IMR-90 (cell line): ENCODE measurements at regions not wholly inside any gene's neighbourhood (a gene's known extent, or its start where the extent isn't known, plus 50 kb on each side); places are given as distances from the start of the nearest gene placed in this dataset.

ENCODE experiments used
- ATAC-seq: fragments of 200-7000 bp; cut with Tn5 transposase; 2 replicates; pipeline ENCODE4 v1.9.1; 2020; ENCODE audit warnings: low read depth, mild to moderate bottlenecking, moderate library complexity
- BruUV-seq: library from RNA; stranded (reverse); fragments of 400-500 nt; replicated peaks from 2 replicates; lab custom pipeline; 2021; lab: Mats Ljungman, UMichigan
- CTCF ChIA-PET: fragments of 300-600 bp; formaldehyde crosslinking; extraction: SDS; loops from one replicate; lab custom pipeline; 2021; ENCODE audit warnings: antibody characterized with exemption; lab: Yijun Ruan, JAX
- POLR2A ChIA-PET: fragments of 300-600 bp; sonication (Branson Sonifier 250); formaldehyde crosslinking; loops from one replicate; lab custom pipeline; 2022; ENCODE audit warnings: antibody characterized with exemption; ENCODE audit not compliant: unreplicated experiment; lab: Charles Lee
- DNase-seq: peaks from one replicate; pipeline ENCODE4 v3.0.0; 2013
- H2AFZ ChIP-seq: replicated peaks from 2 replicates; pipeline ENCODE3; 2013; ENCODE audit warnings: low read length, mild to moderate bottlenecking; ENCODE audit not compliant: poor library complexity
- H2AK5ac ChIP-seq: 2 replicates; pipeline ENCODE4 v1.6.1; 2013; ENCODE audit warnings: low read depth, low read length, inconsistent platforms
- H2AK9ac ChIP-seq: replicated peaks from 2 replicates; pipeline ENCODE3; 2013; ENCODE audit warnings: mild to moderate bottlenecking, low read depth, low read length, moderate library complexity; ENCODE audit not compliant: poor library complexity
- H2BK120ac ChIP-seq: 2 replicates; pipeline ENCODE4 v1.6.1; 2013; ENCODE audit warnings: low read depth, low read length, inconsistent platforms
- H2BK15ac ChIP-seq: 3 replicates; pipeline ENCODE4 v1.6.1; 2013; ENCODE audit warnings: low read depth, low read length, inconsistent platforms
- H2BK20ac ChIP-seq: 2 replicates; pipeline ENCODE4 v1.6.1; 2013; ENCODE audit warnings: low read depth, mild to moderate bottlenecking, inconsistent platforms, low read length, moderate library complexity
- H2BK5ac ChIP-seq: 2 replicates; pipeline ENCODE4 v1.6.1; 2013; ENCODE audit warnings: mild to moderate bottlenecking, low read depth, low read length, inconsistent platforms; ENCODE audit not compliant: poor library complexity, severe bottlenecking
- H3K14ac ChIP-seq: replicated peaks from 2 replicates; pipeline ENCODE4 v1.6.1; 2013; ENCODE audit warnings: low read depth, low read length, inconsistent platforms
- H3K18ac ChIP-seq: 2 replicates; pipeline ENCODE4 v1.6.1; 2013; ENCODE audit warnings: low read depth, low read length, control low read depth
- H3K23ac ChIP-seq: 2 replicates; pipeline ENCODE4 v1.6.1; 2013; ENCODE audit warnings: low read depth, low read length, inconsistent platforms
- H3K27ac ChIP-seq: 2 replicates; pipeline ENCODE4 v1.5.1; 2013; ENCODE audit warnings: mild to moderate bottlenecking, control low read depth, low read length; ENCODE audit not compliant: insufficient read depth
- H3K27me3 ChIP-seq: 2 replicates; pipeline ENCODE4 v1.6.1; 2013; ENCODE audit warnings: low read length; ENCODE audit not compliant: control insufficient read depth, insufficient read depth
- H3K36me3 ChIP-seq: 2 replicates; pipeline ENCODE4 v1.6.1; 2013; ENCODE audit warnings: low read length, mixed read lengths; ENCODE audit not compliant: control insufficient read depth, insufficient read depth
- H3K4ac ChIP-seq: 2 replicates; pipeline ENCODE4 v1.6.1; 2013; ENCODE audit warnings: low read depth, low read length, inconsistent platforms
- H3K4me1 ChIP-seq: 2 replicates; pipeline ENCODE4 v1.6.1; 2013; ENCODE audit warnings: low read length, mixed read lengths; ENCODE audit not compliant: control insufficient read depth, insufficient read depth
- H3K4me2 ChIP-seq: 2 replicates; pipeline ENCODE4 v1.6.1; 2013; ENCODE audit warnings: low read depth, mild to moderate bottlenecking, control low read depth, low read length, moderate library complexity
- H3K4me3 ChIP-seq: 2 replicates; pipeline ENCODE4 v1.5.1; 2013; ENCODE audit warnings: low read depth, mild to moderate bottlenecking, control low read depth, low read length, moderate library complexity; ENCODE audit not compliant: insufficient read depth
- H3K56ac ChIP-seq: 2 replicates; pipeline ENCODE4 v1.6.1; 2013; ENCODE audit warnings: low read length, inconsistent platforms; ENCODE audit not compliant: insufficient read depth; ENCODE audit errors: extremely low read depth
- H3K79me1 ChIP-seq, 2 experiments: 2 replicates each; pipeline ENCODE4 v1.6.1; 2013; ENCODE audit warnings: low read length in 2 of 2, inconsistent platforms in 1 of 2, low read depth in 1 of 2
- H3K9ac ChIP-seq: 2 replicates; pipeline ENCODE4 v1.6.1; 2013; ENCODE audit warnings: low read depth, low read length, control low read depth
- H3K9me1 ChIP-seq: 2 replicates; pipeline ENCODE4 v1.6.1; 2013; ENCODE audit warnings: low read length, inconsistent platforms; ENCODE audit not compliant: insufficient read depth
- H3K9me3 ChIP-seq: 2 replicates; pipeline ENCODE4 v1.6.1; 2013; ENCODE audit warnings: low read length; ENCODE audit not compliant: control insufficient read depth, insufficient read depth
- H4K20me1 ChIP-seq: 2 replicates; pipeline ENCODE4 v1.6.1; 2013; ENCODE audit warnings: low read length, inconsistent platforms; ENCODE audit not compliant: insufficient read depth
- H4K5ac ChIP-seq: 2 replicates; pipeline ENCODE4 v1.6.1; 2013; ENCODE audit warnings: mild to moderate bottlenecking, low read depth, low read length, control low read depth
- H4K8ac ChIP-seq, 2 experiments: 2 replicates each; pipeline ENCODE4 v1.6.1; 2013; ENCODE audit warnings: low read depth in 2 of 2, low read length in 2 of 2, control low read depth in 1 of 2, inconsistent platforms in 1 of 2
- H4K91ac ChIP-seq: 2 replicates; pipeline ENCODE4 v1.6.1; 2013; ENCODE audit warnings: low read depth, low read length, inconsistent platforms; ENCODE audit not compliant: insufficient read depth
- BHLHE40 ChIP-seq: fragments of 150-350 bp; IDR thresholded peaks from 2 replicates; pipeline ENCODE4 v1.6.1; 2016; ENCODE audit warnings: mild to moderate bottlenecking, low read depth, low read length
- CEBPB ChIP-seq: IDR thresholded peaks from 2 replicates; pipeline ENCODE4 v1.6.1; 2012; ENCODE audit warnings: low read depth, low read length, improper control_type of control experiment
- CHD1 ChIP-seq: IDR thresholded peaks from 2 replicates; pipeline ENCODE4 v1.6.1; 2012; ENCODE audit warnings: low read depth, low read length, improper control_type of control experiment
- MAFK ChIP-seq: IDR thresholded peaks from 2 replicates; pipeline ENCODE4 v1.6.1; 2012; ENCODE audit warnings: low read depth, low read length, improper control_type of control experiment
- MAZ ChIP-seq: IDR thresholded peaks from 2 replicates; pipeline ENCODE4 v1.6.1; 2012; ENCODE audit warnings: low read depth, mild to moderate bottlenecking, low read length, improper control_type of control experiment, moderate library complexity, borderline replicate concordance
- NFE2L2 ChIP-seq: fragments of 150-350 bp; IDR thresholded peaks from 2 replicates; pipeline ENCODE4 v1.6.1; 2016; ENCODE audit warnings: low read depth, mild to moderate bottlenecking, low read length
- POLR2A ChIP-seq: IDR thresholded peaks from 2 replicates; pipeline ENCODE4 v1.6.1; 2012; ENCODE audit warnings: mild to moderate bottlenecking, low read depth, low read length
- RAD21 ChIP-seq: IDR thresholded peaks from 2 replicates; pipeline ENCODE4 v1.6.1; 2012; ENCODE audit warnings: low read length, improper control_type of control experiment
- RCOR1 ChIP-seq: IDR thresholded peaks from 2 replicates; pipeline ENCODE4 v1.6.1; 2012; ENCODE audit warnings: mild to moderate bottlenecking, low read length, improper control_type of control experiment; ENCODE audit not compliant: insufficient replicate concordance
- RFX5 ChIP-seq: IDR thresholded peaks from 2 replicates; pipeline ENCODE4 v1.8.0; 2012; ENCODE audit warnings: low read depth, mild to moderate bottlenecking, low read length, moderate library complexity
- SMC3 ChIP-seq: fragments of 150-350 bp; IDR thresholded peaks from 2 replicates; pipeline ENCODE4 v1.6.1; 2016; ENCODE audit warnings: low read depth, mild to moderate bottlenecking, antibody characterized with exemption, low read length, moderate library complexity
- WGBS, 2 experiments: methylation state at CpG; one replicate each; pipeline versions ENCODE4 v1.1.5 to v1.1.7; 2013; ENCODE audit warnings: missing lambda C conversion rate in 2 of 2; ENCODE audit not compliant: insufficient read length in 1 of 2; ENCODE audit errors: extremely low coverage in 2 of 2; 5-methylcytosine and 5-hydroxymethylcytosine counted together
- dilution Hi-C: fragments of 300-500 bp; cut with HindIII; formaldehyde crosslinking; loops from one replicate; pipeline ENCODE4 v1.14.3; 2018; ENCODE audit warnings: low sequenced_read_pairs; ENCODE audit not compliant: unreplicated experiment
- in situ Hi-C: fragments of 300-500 bp; cut with MboI; formaldehyde crosslinking; loops from 3 replicates; pipeline ENCODE4 v1.14.3; 2019; ENCODE audit warnings: low sequenced_read_pairs, inconsistent platforms, mixed read lengths
- intact Hi-C: fragments of 100-400 bp; cut with micrococcal nuclease; formaldehyde crosslinking; loops from 2 replicates; pipeline ENCODE4 v1.10.0; 2022
- TF ChIP-seq, protein P1 (sequence below): fragments of 150-350 bp; IDR thresholded peaks from 2 replicates; pipeline ENCODE4 v1.6.1; 2016; ENCODE audit warnings: low read depth, mild to moderate bottlenecking, low read length, moderate library complexity, borderline replicate concordance
- TF ChIP-seq, protein P2 (sequence below): conservative IDR thresholded peaks from 2 replicates; pipeline ENCODE4 v1.5.1; 2012; ENCODE audit warnings: mild to moderate bottlenecking, low read depth, low read length, improper control_type of control experiment
- TF ChIP-seq, protein P3 (sequence below): fragments of 150-350 bp; IDR thresholded peaks from 2 replicates; pipeline ENCODE4 v1.6.1; 2017; ENCODE audit warnings: mild to moderate bottlenecking, antibody characterized with exemption, low read length, low read depth

DNA sequence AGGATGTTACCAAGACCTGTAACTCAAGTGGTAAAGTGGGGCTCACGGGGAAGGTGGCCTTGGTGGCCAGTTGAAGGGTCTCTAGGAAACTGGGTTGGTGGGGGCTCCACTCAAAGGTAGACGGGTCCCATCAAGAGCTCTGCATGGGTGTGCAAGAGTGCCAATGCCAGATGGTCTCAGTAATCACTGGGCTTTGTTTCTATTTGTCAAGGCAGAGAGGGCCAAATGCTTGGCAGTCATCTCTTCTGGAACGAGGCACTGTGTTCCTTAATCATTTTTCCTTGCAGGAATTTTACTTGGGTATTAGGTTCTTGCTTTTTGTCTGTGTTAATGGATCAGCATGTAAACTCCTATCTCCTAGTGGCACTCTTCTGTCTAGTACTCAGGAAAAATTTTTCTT lies 220.8 kb downstream of the DIRAS2 start:
- Histone ChIP-seq H3K79me1 (no peaks in the 10 kb centered on the region), H2AK9ac (no peak overlapping the region), H3K27me3 (no peaks in the 10 kb centered on the region), H3K18ac (no peak overlapping the region), H2BK20ac (no peak overlapping the region), H2BK120ac (no peak overlapping the region), H3K23ac (no peak overlapping the region), H3K4me1 (no peaks in the 10 kb centered on the region), H2BK5ac (no peak overlapping the region), H3K9me3 (no peaks in the 10 kb centered on the region), H2AFZ (no peak overlapping the region), H4K8ac (no peak overlapping the region), H2BK15ac (no peak overlapping the region), H3K4me2 (no peak overlapping the region), H3K9me1 (no peaks in the 10 kb centered on the region), H3K27ac (no peak overlapping the region), H3K14ac (no peak overlapping the region), H3K36me3 (no peaks in the 10 kb centered on the region), H4K20me1 (no peaks in the 10 kb centered on the region), H4K91ac (no peak overlapping the region), H3K9ac (no peak overlapping the region), H3K56ac (no peak overlapping the region), H3K4me3 (no peak overlapping the region), H2AK5ac (no peak overlapping the region), H4K5ac (no peak overlapping the region), H3K4ac (no peak overlapping the region)
- dilution Hi-C loops (no loop called here), in situ Hi-C loops (no loop called here), intact Hi-C loops (no loop called here)
- POLR2A ChIA-PET: no interaction called here
- 40% methylated on average over 1 of the region's 3 CpGs; no CpG with 5 or more reads in 1 of the 2 experiments for WGBS, 2 experiments
- no peak for ATAC-seq
- no peak for DNase-seq
- TF ChIP-seq CEBPB (no peak), CHD1 (no peak), RCOR1 (no peak), NFE2L2 (no peak), RFX5 (no peak), BHLHE40 (no peak), MAZ (no peak), SMC3 (no peak), RAD21 (no peak), MAFK (no peak), POLR2A (no peak)
- TF ChIP-seq, protein P1, sequence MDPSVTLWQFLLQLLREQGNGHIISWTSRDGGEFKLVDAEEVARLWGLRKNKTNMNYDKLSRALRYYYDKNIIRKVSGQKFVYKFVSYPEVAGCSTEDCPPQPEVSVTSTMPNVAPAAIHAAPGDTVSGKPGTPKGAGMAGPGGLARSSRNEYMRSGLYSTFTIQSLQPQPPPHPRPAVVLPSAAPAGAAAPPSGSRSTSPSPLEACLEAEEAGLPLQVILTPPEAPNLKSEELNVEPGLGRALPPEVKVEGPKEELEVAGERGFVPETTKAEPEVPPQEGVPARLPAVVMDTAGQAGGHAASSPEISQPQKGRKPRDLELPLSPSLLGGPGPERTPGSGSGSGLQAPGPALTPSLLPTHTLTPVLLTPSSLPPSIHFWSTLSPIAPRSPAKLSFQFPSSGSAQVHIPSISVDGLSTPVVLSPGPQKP: no peak
- TF ChIP-seq, protein P2, sequence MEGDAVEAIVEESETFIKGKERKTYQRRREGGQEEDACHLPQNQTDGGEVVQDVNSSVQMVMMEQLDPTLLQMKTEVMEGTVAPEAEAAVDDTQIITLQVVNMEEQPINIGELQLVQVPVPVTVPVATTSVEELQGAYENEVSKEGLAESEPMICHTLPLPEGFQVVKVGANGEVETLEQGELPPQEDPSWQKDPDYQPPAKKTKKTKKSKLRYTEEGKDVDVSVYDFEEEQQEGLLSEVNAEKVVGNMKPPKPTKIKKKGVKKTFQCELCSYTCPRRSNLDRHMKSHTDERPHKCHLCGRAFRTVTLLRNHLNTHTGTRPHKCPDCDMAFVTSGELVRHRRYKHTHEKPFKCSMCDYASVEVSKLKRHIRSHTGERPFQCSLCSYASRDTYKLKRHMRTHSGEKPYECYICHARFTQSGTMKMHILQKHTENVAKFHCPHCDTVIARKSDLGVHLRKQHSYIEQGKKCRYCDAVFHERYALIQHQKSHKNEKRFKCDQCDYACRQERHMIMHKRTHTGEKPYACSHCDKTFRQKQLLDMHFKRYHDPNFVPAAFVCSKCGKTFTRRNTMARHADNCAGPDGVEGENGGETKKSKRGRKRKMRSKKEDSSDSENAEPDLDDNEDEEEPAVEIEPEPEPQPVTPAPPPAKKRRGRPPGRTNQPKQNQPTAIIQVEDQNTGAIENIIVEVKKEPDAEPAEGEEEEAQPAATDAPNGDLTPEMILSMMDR: no peak
- TF ChIP-seq, protein P3, sequence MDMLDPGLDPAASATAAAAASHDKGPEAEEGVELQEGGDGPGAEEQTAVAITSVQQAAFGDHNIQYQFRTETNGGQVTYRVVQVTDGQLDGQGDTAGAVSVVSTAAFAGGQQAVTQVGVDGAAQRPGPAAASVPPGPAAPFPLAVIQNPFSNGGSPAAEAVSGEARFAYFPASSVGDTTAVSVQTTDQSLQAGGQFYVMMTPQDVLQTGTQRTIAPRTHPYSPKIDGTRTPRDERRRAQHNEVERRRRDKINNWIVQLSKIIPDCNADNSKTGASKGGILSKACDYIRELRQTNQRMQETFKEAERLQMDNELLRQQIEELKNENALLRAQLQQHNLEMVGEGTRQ: no peak
- BruUV-seq: no TSS peak
- CTCF ChIA-PET: no interaction called here
